HuH-7.5 (cell line): ENCODE measurements at regions not wholly inside any gene's neighbourhood (a gene's known extent, or its start where the extent isn't known, plus 50 kb on each side); places are given as distances from the start of the nearest gene placed in this dataset.

Experiments
- DNase-seq: peaks from one replicate; pipeline ENCODE4 v3.0.0; 2011; ENCODE audit warnings: low spot score

- DNase-seq = no peak
Measured at GRCh38 chr1:218642033-218642948, 297.2 kb downstream of the TGFB2 start.

- no peak for DNase-seq
Measured at GRCh38 chr1:218643281-218643680, 298.1 kb downstream of the TGFB2 start.

GRCh38 chr1:218643926-218644325, 298.8 kb downstream of the TGFB2 start:
- DNase-seq = no peak

GRCh38 chr1:218646288-218646687, 301.2 kb downstream of the TGFB2 start:
- peak; percentile 19 for DNase-seq

DNA sequence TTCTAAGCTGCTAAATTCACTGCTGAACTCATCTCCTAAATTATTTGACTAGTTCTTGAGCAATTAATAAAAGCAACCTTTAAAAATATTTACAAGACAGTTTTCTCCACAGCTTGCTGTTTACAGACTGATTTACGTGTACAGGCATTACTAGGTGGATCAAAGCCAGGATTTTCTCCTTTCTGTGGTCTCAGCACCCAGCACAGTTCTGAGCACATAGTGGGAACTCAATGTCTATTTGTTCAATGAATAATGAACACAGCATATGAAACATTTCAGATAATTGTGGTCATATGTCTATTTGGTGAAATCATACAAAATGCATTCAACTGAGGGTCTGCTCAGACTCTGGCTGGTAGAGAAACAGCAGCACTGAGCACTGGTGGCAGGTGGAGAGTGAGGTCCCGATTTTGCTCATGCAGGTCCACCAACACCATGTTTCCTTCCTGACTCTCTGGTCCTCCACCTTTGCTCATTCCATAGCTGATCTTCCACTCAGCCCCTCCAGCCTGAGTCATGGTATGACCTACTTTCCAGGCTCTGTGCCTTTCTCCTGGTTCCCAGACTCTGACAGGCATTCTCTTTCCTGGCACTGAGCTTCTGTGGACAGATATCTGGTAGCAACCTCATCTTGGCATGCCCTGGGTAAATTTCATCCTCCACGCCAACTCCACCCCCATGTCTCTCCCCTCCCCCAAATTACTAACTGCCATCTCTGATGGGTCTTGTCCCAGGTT, 311.3 kb downstream of the TGFB2 start:
- no peak for DNase-seq

- DNase-seq = no peak
Measured at GRCh38 chr1:218658269-218658668, 313.1 kb downstream of the TGFB2 start.

DNA sequence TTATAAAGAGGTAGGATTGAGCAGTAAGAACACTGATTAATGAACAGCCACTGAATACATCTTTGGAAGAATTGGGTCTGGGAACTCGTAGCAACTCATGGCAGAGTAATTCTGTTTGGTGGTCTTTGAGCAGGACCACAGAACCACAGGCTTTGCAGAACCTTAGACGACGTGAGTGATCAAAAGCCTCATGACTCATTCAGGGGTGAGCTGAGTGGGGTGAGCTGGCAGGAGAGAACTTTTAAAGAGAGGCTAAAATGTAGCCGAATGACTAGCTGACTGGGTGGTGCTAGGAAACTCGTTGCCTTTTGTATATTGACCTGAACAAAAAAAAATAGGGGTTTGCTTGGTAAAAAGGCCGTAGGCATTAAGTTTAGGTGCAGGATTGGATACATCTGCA, 313.8 kb downstream of the TGFB2 start:
- no peak for DNase-seq

DNA sequence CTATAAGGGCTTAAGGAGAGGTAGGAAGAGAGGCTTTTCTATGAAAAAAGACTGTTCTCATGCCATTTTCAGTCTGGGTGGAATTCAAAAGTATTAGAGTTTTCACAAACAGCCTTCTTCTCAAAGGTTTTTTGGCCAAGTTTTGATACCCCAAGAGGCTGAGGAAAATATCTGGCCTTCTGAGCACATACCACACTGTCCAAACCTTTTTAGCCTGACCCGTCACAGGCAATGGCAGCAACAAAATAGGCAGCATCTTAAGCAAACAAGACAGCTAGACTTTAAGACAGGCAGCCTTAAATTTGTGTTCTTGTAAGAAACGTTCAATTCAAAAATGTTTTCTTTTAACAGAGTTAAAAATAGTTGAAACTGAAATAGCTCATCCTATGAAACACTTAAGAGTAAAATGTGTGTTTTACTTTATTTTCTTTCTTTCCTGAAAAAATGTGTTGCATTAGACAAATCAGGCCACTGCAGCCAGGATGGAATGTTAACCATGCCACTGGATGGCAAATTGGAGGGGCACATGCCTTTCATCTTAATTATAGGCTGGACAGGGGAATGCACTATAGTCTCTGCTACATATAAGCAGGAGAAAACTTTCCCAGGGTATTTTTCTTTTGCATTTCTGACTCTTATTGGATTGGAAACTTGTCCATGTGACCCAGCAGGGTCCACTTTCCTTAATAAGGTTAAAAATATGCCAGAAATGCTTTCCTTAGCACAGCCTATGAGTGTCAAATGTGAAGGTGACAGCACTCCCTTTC, 315.0 kb downstream of the TGFB2 start:
- DNase-seq = no peak

GRCh38 chr1:218660678-218661053, 315.5 kb downstream of the TGFB2 start:
- no peak for DNase-seq

GRCh38 chr1:218661411-218661810, 316.3 kb downstream of the TGFB2 start:
- no peak for DNase-seq

DNA sequence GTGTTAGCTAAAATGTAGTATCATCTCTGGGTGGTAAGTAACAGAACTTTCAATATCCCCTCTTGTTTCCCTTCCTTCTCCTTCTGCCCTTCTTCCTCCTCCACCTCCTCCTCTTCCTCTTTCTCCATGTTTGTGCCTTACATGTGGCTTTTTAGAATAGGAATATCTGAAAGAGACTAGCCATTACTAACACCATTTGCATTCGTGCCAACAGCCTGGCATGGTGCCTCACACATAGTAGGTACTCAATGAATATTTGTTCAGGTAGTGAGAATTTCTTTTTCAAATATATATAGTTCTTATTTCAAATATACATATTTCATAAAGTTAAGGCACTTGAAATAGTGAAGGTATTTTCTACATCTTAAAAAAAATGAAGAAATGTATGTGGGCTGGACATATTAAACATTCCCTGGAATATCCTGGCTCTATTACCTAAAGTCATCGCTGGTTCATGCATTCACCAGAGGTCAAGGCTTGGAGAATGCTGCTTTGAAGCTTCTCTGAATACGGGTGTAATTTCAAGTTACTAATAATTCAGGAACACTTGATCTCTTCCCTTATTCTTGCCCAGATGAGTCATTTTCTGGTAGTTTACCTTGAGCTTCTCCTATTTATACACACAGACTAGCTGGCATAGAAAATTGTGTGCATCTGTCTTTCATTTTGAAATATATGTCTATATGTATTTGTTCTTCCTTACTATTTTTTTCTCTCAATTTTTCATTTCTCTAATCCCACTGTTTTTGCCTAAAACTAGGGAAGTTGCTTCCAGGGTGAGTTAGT, 319.4 kb downstream of the TGFB2 start:
- DNase-seq = no peak

DNA sequence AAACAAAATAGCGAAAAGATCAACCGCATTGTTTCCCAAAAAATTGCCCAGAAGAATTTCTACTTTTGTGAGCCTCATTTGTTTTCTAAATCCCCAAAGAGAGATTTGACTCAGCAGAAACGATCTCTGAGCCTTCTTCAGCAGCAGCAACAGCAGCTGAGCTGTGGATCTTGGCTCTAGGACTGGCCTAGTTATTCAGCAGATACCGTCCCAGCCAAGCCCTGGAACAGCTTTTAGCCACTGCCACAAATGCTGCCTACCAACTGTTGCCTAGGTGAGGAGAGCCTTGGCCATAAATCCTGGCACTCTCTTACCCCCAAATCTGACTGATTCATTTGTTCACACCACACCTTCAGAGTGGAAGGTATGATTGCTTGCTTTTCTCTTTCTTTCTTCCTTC, 320.1 kb downstream of the TGFB2 start:
- DNase-seq = no peak

DNA sequence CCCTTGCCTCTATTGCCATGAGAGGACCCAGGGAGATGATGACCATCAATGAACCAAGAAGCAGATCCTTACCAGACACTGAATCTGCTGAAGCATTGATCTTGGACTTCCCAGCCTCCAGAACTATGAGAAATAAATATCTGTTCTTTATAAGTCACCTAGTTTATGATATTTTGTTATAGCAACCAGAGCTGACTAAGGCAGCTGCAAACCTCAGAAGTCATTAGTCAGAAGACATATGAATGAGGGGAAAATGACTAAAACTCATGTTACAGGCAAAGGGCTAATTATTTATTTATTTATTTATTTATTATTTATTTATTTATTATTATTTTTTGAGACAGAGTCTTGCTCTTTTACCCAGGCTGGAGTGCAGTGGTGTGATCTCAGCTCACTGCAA, 321.1 kb downstream of the TGFB2 start:
- DNase-seq = no peak

GRCh38 chr1:218667781-218668516, 322.8 kb downstream of the TGFB2 start:
- no peak for DNase-seq

GRCh38 chr1:218669431-218669830, 324.3 kb downstream of the TGFB2 start:
- no peak for DNase-seq

- no peak for DNase-seq
Measured at GRCh38 chr1:218670875-218671274, 325.7 kb downstream of the TGFB2 start.

DNA sequence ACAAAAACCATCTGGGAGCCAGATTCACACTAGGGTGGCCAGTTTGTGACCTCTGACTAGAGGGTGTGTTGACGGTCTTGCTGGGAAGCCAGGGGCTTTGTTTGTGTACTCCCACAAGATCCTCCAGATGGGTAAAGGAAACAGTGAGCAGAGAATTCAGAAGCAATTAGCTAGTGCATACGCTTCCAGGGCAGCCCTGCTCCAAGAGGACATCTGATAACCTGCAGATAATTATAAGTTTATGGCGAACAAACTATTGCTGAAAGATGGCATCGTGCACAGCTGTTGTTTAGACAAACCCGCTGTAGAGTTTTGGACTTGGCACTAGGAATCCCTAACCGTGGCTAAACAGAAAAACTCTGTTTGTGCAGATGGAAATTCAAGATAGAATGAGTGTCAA, 326.4 kb downstream of the TGFB2 start:
- no peak for DNase-seq

DNA sequence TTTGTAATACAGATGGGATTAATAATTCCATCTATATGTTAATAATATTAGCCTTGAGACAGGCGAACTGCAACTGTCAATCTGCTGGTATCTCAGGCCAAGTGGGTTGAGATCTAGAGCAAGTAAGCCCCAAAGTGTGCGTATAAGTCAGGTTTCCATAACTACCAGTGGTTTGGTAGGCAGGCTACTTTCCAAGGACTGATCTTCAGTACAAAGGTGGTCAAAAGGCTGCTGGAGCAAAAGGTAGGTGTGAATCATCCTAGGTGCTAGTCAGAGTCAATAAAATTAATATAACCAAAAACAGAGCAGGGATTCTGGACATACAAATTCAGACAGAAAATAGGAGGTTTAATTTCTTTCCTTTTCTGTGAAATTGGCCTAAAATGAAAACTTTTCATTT, 328.0 kb downstream of the TGFB2 start:
- no peak for DNase-seq

GRCh38 chr1:218674280-218674773, 329.2 kb downstream of the TGFB2 start:
- DNase-seq = no peak

DNA sequence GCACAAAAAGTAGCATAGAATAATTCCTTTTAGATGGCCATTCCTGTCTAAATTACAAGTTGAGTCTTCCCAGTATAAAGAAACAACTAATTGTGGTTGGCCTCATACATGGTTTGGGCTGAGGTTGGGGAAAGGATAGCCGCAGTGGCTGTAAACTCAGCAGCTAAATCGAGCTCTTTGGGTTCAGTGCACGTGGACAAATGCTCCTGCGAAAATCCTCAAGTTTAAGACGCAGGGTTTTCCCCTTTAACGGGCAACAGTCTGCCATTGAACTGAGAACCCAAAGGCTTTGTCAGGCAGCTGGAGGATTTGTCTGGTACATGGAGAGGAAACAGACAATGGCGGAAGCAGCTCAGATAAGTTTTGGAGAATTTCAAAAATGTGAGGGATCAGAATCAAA, 331.9 kb downstream of the TGFB2 start:
- no peak for DNase-seq

DNA sequence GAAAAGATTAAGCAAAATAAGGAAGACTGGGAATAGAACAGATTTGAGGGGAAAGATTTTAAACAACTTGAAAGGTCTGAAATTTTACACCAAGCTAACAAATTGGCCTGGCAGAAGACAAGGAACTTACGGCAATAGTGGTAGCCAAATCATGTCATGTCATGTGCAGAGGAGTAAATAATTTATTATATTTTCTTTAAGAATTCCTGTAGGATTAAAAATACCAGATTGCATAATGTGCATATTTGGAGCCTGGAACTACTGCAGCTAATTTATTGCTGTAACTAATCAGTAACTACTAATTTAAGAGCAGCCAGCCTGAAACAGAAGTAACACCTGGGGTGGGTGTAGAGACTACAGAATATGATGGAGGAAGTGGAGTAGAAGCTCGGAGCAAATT, 334.3 kb downstream of the TGFB2 start:
- DNase-seq = no peak
